Esophagus muscularis mucosa (tissue), 4 donors: ENCODE measurements at regions not wholly inside any gene's neighbourhood (a gene's known extent, or its start where the extent isn't known, plus 50 kb on each side); places are given as distances from the start of the nearest gene placed in this dataset.

Experiments used
- DNase-seq: peaks from one replicate; pipeline ENCODE4 v3.0.0-alpha.2; 2017; ENCODE audit errors: extremely low spot score
- H3K27ac ChIP-seq, 4 donors: fragments of 200-600 bp; sonication (generic); replicated peaks in 1 of 4; 1 replicate in 3 of 4; 2 replicates in 1 of 4; pipeline ENCODE4 v1.5.1; 2016 to 2019; ENCODE audit warnings: mild to moderate bottlenecking in 1 of 4
- H3K27me3 ChIP-seq, 4 donors: fragments of 200-600 bp; sonication (generic); one replicate each; pipeline versions ENCODE4 v1.5.1 to v1.6.0; 2016 to 2019
- H3K36me3 ChIP-seq, 4 donors: fragments of 200-600 bp; sonication (generic); one replicate each; pipeline ENCODE4 v1.5.1; 2016 to 2019
- H3K4me1 ChIP-seq, 4 donors: fragments of 200-600 bp; sonication (generic); one replicate each; pipeline ENCODE4 v1.5.1; 2016 to 2019
- H3K4me3 ChIP-seq, 4 donors: fragments of 200-600 bp; sonication (generic); 1 replicate in 2 of 4; 2 replicates in 2 of 4; pipeline ENCODE4 v1.5.1; 2016 to 2019; ENCODE audit warnings: mild to moderate bottlenecking in 4 of 4, moderate library complexity in 1 of 4
- H3K9me3 ChIP-seq, 4 donors: fragments of 200-600 bp; sonication (generic); 1 replicate in 3 of 4; 2 replicates in 1 of 4; pipeline ENCODE4 v1.5.1; 2016 to 2019
- EP300 ChIP-seq: sonication (generic); formaldehyde crosslinking; IDR thresholded peaks from one replicate; pipeline ENCODE4 v1.6.1; 2017; ENCODE audit warnings: antibody characterized with exemption
- POLR2A ChIP-seq: fragments of 450-650 bp; IDR thresholded peaks from one replicate; pipeline ENCODE4 v1.6.1; 2017; ENCODE audit warnings: antibody characterized with exemption, moderate library complexity, mild to moderate bottlenecking, low read depth
- POLR2AphosphoS5 ChIP-seq, 2 donors: sonication (generic); formaldehyde crosslinking; IDR thresholded peaks; one replicate each; pipeline ENCODE4 v1.6.1; 2017; ENCODE audit warnings: antibody characterized with exemption in 2 of 2
- WGBS: methylation state at CpG from one replicate; pipeline ENCODE4 v1.1.5; 2018; 5-methylcytosine and 5-hydroxymethylcytosine counted together
- intact Hi-C: fragments of 100-400 bp; cut with DNase I; formaldehyde crosslinking; loops from one replicate; pipeline ENCODE4 v1.15.1; 2023
- TF ChIP-seq, protein P1 (sequence below), 3 experiments: fragments of 200-600 bp in 2 of 3; fragments of 450-650 bp in 1 of 3; sonication (generic) in 2 of 3; IDR thresholded peaks; one replicate each; pipeline ENCODE4 v1.5.1; 2017 to 2019; ENCODE audit warnings: antibody characterized with exemption in 3 of 3, mild to moderate bottlenecking in 2 of 3, moderate library complexity in 1 of 3

DNA sequence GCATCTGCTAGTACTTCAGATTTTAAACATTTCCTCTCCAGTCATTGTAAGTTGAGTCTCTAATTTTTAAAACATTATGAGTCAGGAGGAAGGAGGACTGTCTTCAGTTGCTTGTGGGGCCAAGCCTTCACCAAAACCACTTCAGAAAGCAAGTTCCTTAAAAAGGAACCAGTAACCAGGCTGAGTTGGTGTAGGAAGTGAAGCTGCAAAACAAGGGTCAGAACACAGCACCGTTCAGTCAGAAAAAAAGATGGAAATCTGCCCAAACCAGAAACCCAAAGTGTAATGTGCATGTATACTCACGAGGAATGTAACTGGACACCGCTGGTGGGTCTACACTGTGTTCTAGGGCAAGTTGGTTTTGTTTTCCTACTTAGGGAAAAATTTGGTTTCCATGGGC lies 402.1 kb downstream of the SETD4 start:
- 52% methylated on average over 3 of the region's 3 CpGs for WGBS
- intact Hi-C loops: no loop called here
- DNase-seq: no peak
- TF ChIP-seq POLR2AphosphoS5 (IDR thresholded peaks at IDR 0.05) (no peak), EP300 (no peak), POLR2A (no peak)
- TF ChIP-seq, protein P1, sequence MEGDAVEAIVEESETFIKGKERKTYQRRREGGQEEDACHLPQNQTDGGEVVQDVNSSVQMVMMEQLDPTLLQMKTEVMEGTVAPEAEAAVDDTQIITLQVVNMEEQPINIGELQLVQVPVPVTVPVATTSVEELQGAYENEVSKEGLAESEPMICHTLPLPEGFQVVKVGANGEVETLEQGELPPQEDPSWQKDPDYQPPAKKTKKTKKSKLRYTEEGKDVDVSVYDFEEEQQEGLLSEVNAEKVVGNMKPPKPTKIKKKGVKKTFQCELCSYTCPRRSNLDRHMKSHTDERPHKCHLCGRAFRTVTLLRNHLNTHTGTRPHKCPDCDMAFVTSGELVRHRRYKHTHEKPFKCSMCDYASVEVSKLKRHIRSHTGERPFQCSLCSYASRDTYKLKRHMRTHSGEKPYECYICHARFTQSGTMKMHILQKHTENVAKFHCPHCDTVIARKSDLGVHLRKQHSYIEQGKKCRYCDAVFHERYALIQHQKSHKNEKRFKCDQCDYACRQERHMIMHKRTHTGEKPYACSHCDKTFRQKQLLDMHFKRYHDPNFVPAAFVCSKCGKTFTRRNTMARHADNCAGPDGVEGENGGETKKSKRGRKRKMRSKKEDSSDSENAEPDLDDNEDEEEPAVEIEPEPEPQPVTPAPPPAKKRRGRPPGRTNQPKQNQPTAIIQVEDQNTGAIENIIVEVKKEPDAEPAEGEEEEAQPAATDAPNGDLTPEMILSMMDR (IDR thresholded peaks at IDR 0.05): no peak
- Histone ChIP-seq H3K4me3 (no peak overlapping the region), H3K9me3 (no peaks in the 10 kb centered on the region), H3K27me3 (no peaks in the 10 kb centered on the region), H3K36me3 (no peaks in the 10 kb centered on the region), H3K4me1 (no peaks in the 10 kb centered on the region), H3K27ac (no peak overlapping the region)

DNA sequence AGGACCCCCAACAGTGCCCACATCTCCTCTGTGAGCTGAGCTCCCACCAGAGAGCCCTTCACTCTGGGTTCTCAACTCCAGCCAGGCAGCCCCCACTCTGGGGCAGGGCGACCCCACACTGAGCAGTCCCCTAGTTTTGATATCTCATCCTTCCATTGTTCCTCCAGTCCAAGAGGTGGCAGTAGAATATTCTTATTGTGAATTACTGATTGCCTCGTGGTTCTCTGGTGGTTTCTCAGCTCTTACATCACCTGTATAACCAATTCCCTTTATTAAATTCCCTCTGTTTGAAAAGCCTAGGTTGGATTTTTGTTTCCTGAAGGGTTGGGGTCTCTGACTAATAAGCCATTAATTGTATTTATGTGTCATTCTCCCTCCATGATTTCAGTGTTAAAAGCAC lies 407.5 kb downstream of the SETD4 start:
- no peaks in the 10 kb centered on the region for H3K36me3 ChIP-seq
- H3K4me3 ChIP-seq: no peak overlapping the region
- DNase-seq: peak; percentile 37
- TF ChIP-seq POLR2A (no peak), POLR2AphosphoS5 (IDR thresholded peaks at IDR 0.05) (no peak), EP300 (no peak)
- TF ChIP-seq, protein P1 (IDR thresholded peaks at IDR 0.05): no peak
- WGBS: 86% methylated on average over 2 of the region's 2 CpGs
- intact Hi-C loops: no loop called here
- H3K27me3 ChIP-seq: peaks cover 0 to 10% (median 0%) of the 10 kb centered on the region in 4 donors
- H3K4me1 ChIP-seq: no peaks in the 10 kb centered on the region
- H3K27ac ChIP-seq: no peak overlapping the region
- no peaks in the 10 kb centered on the region for H3K9me3 ChIP-seq

DNA sequence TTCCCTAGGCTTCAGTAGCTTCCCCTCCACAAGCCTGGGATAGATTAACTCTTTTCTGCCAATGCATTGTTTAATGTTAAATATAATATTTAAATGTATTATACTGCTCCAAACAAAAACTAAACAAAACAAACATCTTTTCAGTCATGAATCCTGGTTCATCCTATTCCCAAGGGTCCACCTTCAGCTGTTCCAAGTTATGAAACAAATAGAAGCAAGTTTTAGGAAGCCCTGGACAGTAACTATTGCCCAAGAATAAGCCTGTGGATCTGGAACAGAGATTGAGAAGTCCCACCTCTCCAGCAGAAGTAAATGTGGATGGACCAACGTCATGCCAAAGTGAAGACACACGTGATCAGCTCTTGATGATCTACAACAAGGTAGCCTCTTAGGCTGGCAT lies 408.1 kb downstream of the SETD4 start:
- H3K4me1 ChIP-seq: no peaks in the 10 kb centered on the region
- H3K4me3 ChIP-seq: no peak overlapping the region
- intact Hi-C loops: no loop called here
- H3K27ac ChIP-seq: no peak overlapping the region
- H3K27me3 ChIP-seq: peaks cover 0 to 10% (median 0%) of the 10 kb centered on the region in 4 donors
- peak; percentile 7 for DNase-seq
- H3K9me3 ChIP-seq: no peaks in the 10 kb centered on the region
- no peaks in the 10 kb centered on the region for H3K36me3 ChIP-seq
- 79% methylated on average over 2 of the region's 2 CpGs for whole genome bisulfite sequencing
- TF ChIP-seq POLR2AphosphoS5 (IDR thresholded peaks at IDR 0.05) (no peak), POLR2A (no peak), EP300 (no peak)
- TF ChIP-seq, protein P1 (IDR thresholded peaks at IDR 0.05): no peak

DNA sequence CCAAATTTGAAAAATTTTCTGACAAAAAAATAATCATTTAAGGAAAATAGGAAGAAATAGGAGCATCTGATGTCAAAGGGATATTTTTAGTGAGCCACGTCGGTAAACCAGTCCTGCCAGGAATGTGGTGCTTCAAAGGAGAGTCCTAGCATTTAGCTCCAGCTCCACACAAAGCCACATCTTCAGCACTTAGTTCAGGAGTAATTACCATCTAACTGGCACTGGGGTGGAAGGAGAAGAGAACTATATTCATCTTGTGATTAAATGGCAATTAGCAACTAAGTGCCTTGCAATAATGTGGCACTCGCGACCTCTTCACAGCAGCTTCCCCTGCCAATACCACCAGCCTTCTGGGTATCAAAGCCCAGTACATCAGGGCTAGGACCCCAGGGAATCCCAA lies 409.1 kb downstream of the SETD4 start:
- TF ChIP-seq EP300 (no peak), POLR2AphosphoS5 (IDR thresholded peaks at IDR 0.05) (no peak), POLR2A (no peak)
- TF ChIP-seq, protein P1 (IDR thresholded peaks at IDR 0.05): no peak
- Histone ChIP-seq H3K27me3 (peaks cover 0 to 10% (median 0%) of the 10 kb centered on the region in 4 donors), H3K4me3 (no peak overlapping the region), H3K4me1 (no peaks in the 10 kb centered on the region), H3K27ac (no peak overlapping the region), H3K9me3 (no peaks in the 10 kb centered on the region), H3K36me3 (no peaks in the 10 kb centered on the region)
- intact Hi-C loops: no loop called here
- 79% methylated on average over 4 of the region's 4 CpGs for whole genome bisulfite sequencing
- peak; percentile 50 for DNase-seq

DNA sequence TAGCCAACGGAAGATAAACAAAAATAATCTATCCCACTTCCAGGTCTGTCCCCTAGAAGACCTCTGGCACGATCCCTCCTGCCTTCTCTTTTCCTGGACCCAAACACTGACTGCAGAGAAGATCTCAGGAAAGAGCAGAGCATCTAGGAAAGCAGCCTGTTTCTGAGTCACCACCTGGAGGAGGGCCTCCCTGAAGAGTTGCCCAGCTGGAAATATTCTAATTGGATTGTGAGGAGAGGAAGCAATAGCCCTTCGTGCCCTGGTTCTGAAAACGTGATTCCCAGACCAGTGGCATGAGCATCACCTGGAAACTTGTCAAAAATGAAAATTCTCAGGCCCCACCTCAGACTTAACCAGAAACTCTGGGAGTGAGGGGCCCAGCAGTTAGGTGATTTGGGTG lies 411.1 kb downstream of the SETD4 start:
- 10% methylated on average over 4 of the region's 4 CpGs for WGBS
- TF ChIP-seq EP300: no peak
- no peak for TF ChIP-seq POLR2AphosphoS5 (IDR thresholded peaks at IDR 0.05)
- TF ChIP-seq, protein P1 (IDR thresholded peaks at IDR 0.05): no peak
- TF ChIP-seq POLR2A: no peak
- DNase-seq: peak; percentile 47
- intact Hi-C loops: no loop called here
- H3K36me3 ChIP-seq: no peaks in the 10 kb centered on the region
- H3K4me3 ChIP-seq: no peak overlapping the region
- peaks cover 0 to 10% (median 0%) of the 10 kb centered on the region in 4 donors for H3K27me3 ChIP-seq
- H3K4me1 ChIP-seq: no peaks in the 10 kb centered on the region
- no peak overlapping the region for H3K27ac ChIP-seq
- H3K9me3 ChIP-seq: no peaks in the 10 kb centered on the region
